ENCODE measurements at regions not wholly inside any gene's neighbourhood (a gene's known extent, or its start where the extent isn't known, plus 50 kb on each side); places are given as distances from the start of the nearest gene placed in this dataset.

DNA sequence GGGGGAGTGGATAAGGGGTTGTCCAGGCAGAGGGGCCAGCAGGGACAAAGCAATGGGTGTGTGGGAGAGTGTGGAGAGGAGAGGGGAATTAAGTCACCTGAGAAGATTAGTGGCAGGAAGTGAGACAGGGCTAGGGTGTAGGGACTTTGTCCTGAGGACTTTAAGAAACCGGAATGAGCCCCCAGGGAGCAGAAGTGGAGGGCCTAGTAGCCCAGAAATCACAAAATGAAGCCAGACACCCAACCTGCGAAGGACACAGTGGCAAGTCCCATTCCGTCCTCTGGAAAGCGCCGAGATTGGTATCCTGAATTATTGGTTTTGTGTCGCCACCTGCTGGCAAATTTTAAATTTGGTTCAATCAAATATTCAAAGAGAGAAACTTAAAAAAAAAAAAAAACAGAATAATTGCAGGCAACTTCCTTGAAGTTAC, 78.0 kb upstream of the SLC25A36 start:
- peak; percentile 88 for TF ChIP-seq SMC3 (conservative IDR thresholded peaks at IDR 0.05; ENCODE audit: poor library complexity)
- TF ChIP-seq RAD21 (conservative IDR thresholded peaks at IDR 0.05), result peak; percentile 87
- no peak for TF ChIP-seq EZH2 (IDR thresholded peaks at IDR 0.05; ENCODE audit: borderline replicate concordance, insufficient read depth, low read length, poor library complexity, severe bottlenecking)
- TF ChIP-seq, protein P1, sequence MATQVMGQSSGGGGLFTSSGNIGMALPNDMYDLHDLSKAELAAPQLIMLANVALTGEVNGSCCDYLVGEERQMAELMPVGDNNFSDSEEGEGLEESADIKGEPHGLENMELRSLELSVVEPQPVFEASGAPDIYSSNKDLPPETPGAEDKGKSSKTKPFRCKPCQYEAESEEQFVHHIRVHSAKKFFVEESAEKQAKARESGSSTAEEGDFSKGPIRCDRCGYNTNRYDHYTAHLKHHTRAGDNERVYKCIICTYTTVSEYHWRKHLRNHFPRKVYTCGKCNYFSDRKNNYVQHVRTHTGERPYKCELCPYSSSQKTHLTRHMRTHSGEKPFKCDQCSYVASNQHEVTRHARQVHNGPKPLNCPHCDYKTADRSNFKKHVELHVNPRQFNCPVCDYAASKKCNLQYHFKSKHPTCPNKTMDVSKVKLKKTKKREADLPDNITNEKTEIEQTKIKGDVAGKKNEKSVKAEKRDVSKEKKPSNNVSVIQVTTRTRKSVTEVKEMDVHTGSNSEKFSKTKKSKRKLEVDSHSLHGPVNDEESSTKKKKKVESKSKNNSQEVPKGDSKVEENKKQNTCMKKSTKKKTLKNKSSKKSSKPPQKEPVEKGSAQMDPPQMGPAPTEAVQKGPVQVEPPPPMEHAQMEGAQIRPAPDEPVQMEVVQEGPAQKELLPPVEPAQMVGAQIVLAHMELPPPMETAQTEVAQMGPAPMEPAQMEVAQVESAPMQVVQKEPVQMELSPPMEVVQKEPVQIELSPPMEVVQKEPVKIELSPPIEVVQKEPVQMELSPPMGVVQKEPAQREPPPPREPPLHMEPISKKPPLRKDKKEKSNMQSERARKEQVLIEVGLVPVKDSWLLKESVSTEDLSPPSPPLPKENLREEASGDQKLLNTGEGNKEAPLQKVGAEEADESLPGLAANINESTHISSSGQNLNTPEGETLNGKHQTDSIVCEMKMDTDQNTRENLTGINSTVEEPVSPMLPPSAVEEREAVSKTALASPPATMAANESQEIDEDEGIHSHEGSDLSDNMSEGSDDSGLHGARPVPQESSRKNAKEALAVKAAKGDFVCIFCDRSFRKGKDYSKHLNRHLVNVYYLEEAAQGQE (IDR thresholded peaks at IDR 0.05; ENCODE audit: borderline replicate concordance), result no peak
- TF ChIP-seq, protein P2, sequence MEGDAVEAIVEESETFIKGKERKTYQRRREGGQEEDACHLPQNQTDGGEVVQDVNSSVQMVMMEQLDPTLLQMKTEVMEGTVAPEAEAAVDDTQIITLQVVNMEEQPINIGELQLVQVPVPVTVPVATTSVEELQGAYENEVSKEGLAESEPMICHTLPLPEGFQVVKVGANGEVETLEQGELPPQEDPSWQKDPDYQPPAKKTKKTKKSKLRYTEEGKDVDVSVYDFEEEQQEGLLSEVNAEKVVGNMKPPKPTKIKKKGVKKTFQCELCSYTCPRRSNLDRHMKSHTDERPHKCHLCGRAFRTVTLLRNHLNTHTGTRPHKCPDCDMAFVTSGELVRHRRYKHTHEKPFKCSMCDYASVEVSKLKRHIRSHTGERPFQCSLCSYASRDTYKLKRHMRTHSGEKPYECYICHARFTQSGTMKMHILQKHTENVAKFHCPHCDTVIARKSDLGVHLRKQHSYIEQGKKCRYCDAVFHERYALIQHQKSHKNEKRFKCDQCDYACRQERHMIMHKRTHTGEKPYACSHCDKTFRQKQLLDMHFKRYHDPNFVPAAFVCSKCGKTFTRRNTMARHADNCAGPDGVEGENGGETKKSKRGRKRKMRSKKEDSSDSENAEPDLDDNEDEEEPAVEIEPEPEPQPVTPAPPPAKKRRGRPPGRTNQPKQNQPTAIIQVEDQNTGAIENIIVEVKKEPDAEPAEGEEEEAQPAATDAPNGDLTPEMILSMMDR (IDR thresholded peaks at IDR 0.05; ENCODE audit: poor library complexity, severe bottlenecking), result peak; percentile 80
- no peak overlapping the region for H2AFZ ChIP-seq (ENCODE audit: low read depth, low read length)

GRCh38 chr3:140870351-140870750, 71.3 kb upstream of the SLC25A36 start:
- H3K36me3 ChIP-seq (ENCODE audit: insufficient read depth, low read length), result no peaks in the 10 kb centered on the region
- no peak overlapping the region for H3K27ac ChIP-seq (ENCODE audit: low read length)
- H3K9me2 ChIP-seq (ENCODE audit: insufficient read depth, low read length), result no peaks in the 10 kb centered on the region
- no peaks in the 10 kb centered on the region for H3K79me2 ChIP-seq (replicated peaks; ENCODE audit: insufficient read depth, low read length)
- no peak overlapping the region for H3K4me2 ChIP-seq (ENCODE audit: low read length)
- H2AFZ ChIP-seq (ENCODE audit: low read depth, low read length), result no peak overlapping the region
- H3K4me3 ChIP-seq (ENCODE audit: low read length), result no peak overlapping the region
- TF ChIP-seq MXI1 (conservative IDR thresholded peaks at IDR 0.05; ENCODE audit: poor library complexity, severe bottlenecking), result no peak
- TF ChIP-seq EP300 (conservative IDR thresholded peaks at IDR 0.05; ENCODE audit: poor library complexity, severe bottlenecking), result no peak
- TF ChIP-seq EZH2 (IDR thresholded peaks at IDR 0.05; ENCODE audit: borderline replicate concordance, insufficient read depth, low read length, poor library complexity, severe bottlenecking), result no peak
- no peak for TF ChIP-seq SMC3 (conservative IDR thresholded peaks at IDR 0.05; ENCODE audit: poor library complexity)
- no peak for TF ChIP-seq POLR2AphosphoS5 (IDR thresholded peaks at IDR 0.05)
- no peak for TF ChIP-seq RAD21 (conservative IDR thresholded peaks at IDR 0.05)
- TF ChIP-seq, protein P1 (IDR thresholded peaks at IDR 0.05; ENCODE audit: borderline replicate concordance), result no peak
- no peak for TF ChIP-seq TAF1 (IDR thresholded peaks at IDR 0.05; ENCODE audit: low read depth)
- TF ChIP-seq, protein P2 (IDR thresholded peaks at IDR 0.05; ENCODE audit: poor library complexity, severe bottlenecking), result no peak
- H4K20me1 ChIP-seq (ENCODE audit: insufficient read depth), result no peaks in the 10 kb centered on the region
- H3K9ac ChIP-seq (ENCODE audit: low read length), result no peak overlapping the region
- H3K27me3 ChIP-seq (ENCODE audit: insufficient read depth, low read depth, low read length), result no peaks in the 10 kb centered on the region
- no peaks in the 10 kb centered on the region for H3F3A ChIP-seq (ENCODE audit: insufficient read depth, low read length, poor library complexity, severe bottlenecking)
- H3K9me3 ChIP-seq (ENCODE audit: low read length), result no peaks in the 10 kb centered on the region

More for the DNA sequence above, 78.0 kb upstream of the SLC25A36 start:
- Histone ChIP-seq H3K9ac (ENCODE audit: low read length) (no peak overlapping the region), H3K79me2 (replicated peaks; ENCODE audit: insufficient read depth, low read length) (no peaks in the 10 kb centered on the region), H3K9me2 (ENCODE audit: insufficient read depth, low read length) (no peaks in the 10 kb centered on the region), H4K20me1 (ENCODE audit: insufficient read depth) (no peaks in the 10 kb centered on the region), H3K9me3 (ENCODE audit: low read length) (no peaks in the 10 kb centered on the region), H3K4me2 (ENCODE audit: low read length) (no peak overlapping the region), H3K36me3 (ENCODE audit: insufficient read depth, low read length) (no peaks in the 10 kb centered on the region), H3F3A (ENCODE audit: insufficient read depth, low read length, poor library complexity, severe bottlenecking) (no peaks in the 10 kb centered on the region), H3K27ac (ENCODE audit: low read length) (no peak overlapping the region), H3K4me3 (ENCODE audit: low read length) (no peak overlapping the region), H3K27me3 (ENCODE audit: insufficient read depth, low read depth, low read length) (no peaks in the 10 kb centered on the region)
